GM12878 (cell line): ENCODE measurements at regions not wholly inside any gene's neighbourhood (a gene's known extent, or its start where the extent isn't known, plus 50 kb on each side); places are given as distances from the start of the nearest gene placed in this dataset.

Source experiments
- ATF3 ChIP-seq: IDR thresholded peaks from 2 replicates; pipeline ENCODE4 v1.6.1; 2011; ENCODE audit warnings: low read depth, mild to moderate bottlenecking, low read length, moderate library complexity, borderline replicate concordance; ENCODE audit errors: extremely low read depth
- CHD4 ChIP-seq: fragments of 200-600 bp; sonication (generic); IDR thresholded peaks from 2 replicates; pipeline ENCODE4 v1.6.1; 2016; ENCODE audit warnings: mild to moderate bottlenecking
- CTCF ChIP-seq, 3 experiments: IDR thresholded peaks in 2 of 3; conservative IDR thresholded peaks in 1 of 3; 2 replicates each; pipeline ENCODE4 v1.5.1; 2011; ENCODE audit warnings: low read depth in 3 of 3, low read length in 3 of 3, mild to moderate bottlenecking in 3 of 3, control low read depth in 2 of 3, moderate library complexity in 2 of 3, inconsistent platforms in 1 of 3, mixed read lengths in 1 of 3; ENCODE audit not compliant: control insufficient read depth in 2 of 3, insufficient read depth in 1 of 3; ENCODE audit errors: extremely low read depth in 1 of 3
- DPF2 ChIP-seq: fragments of 450-650 bp; IDR thresholded peaks from 2 replicates; pipeline ENCODE4 v1.6.1; 2017; ENCODE audit warnings: mild to moderate bottlenecking
- EED ChIP-seq: sonication (generic); IDR thresholded peaks from 2 replicates; pipeline ENCODE4 v1.6.1; 2016; ENCODE audit warnings: antibody characterized with exemption, low read depth
- EP300 ChIP-seq, 2 experiments: fragments of 150-350 bp in 1 of 2; IDR thresholded peaks; 2 replicates each; pipeline ENCODE4 v1.6.1; 2011 to 2012; ENCODE audit warnings: low read depth in 2 of 2, low read length in 2 of 2, borderline replicate concordance in 1 of 2, improper control_type of control experiment in 1 of 2, inconsistent platforms in 1 of 2; ENCODE audit not compliant: control insufficient read depth in 1 of 2
- EZH2 ChIP-seq: IDR thresholded peaks from 2 replicates; pipeline ENCODE4 v1.6.1; 2012; ENCODE audit warnings: low read depth, mild to moderate bottlenecking, control low read depth, inconsistent platforms, low read length, borderline replicate concordance; ENCODE audit not compliant: control insufficient read depth
- GABPA ChIP-seq: IDR thresholded peaks from 2 replicates; pipeline ENCODE4 v1.6.1; 2014; ENCODE audit warnings: antibody characterized with exemption, low read depth, mild to moderate bottlenecking, inconsistent platforms
- HDAC2 ChIP-seq: fragments of 200-600 bp; sonication (generic); IDR thresholded peaks from 2 replicates; pipeline ENCODE4 v1.6.1; 2017
- KDM1A ChIP-seq: fragments of 200-600 bp; sonication (generic); IDR thresholded peaks from 2 replicates; pipeline ENCODE4 v1.6.1; 2016; ENCODE audit warnings: borderline replicate concordance
- LARP7 ChIP-seq: fragments of 450-650 bp; IDR thresholded peaks from 2 replicates; pipeline ENCODE4 v1.6.1; 2017; ENCODE audit warnings: mild to moderate bottlenecking
- NR2C1 ChIP-seq: fragments of 450-650 bp; IDR thresholded peaks from 2 replicates; pipeline ENCODE4 v1.6.1; 2017; ENCODE audit warnings: antibody characterized with exemption, mild to moderate bottlenecking, moderate library complexity
- POLR2A ChIP-seq: IDR thresholded peaks from 2 replicates; pipeline ENCODE4 v1.6.1; 2011; ENCODE audit warnings: low read depth, mild to moderate bottlenecking, low read length
- TAF1 ChIP-seq: IDR thresholded peaks from 2 replicates; pipeline ENCODE4 v1.6.1; 2011; ENCODE audit warnings: mild to moderate bottlenecking, low read depth, low read length, borderline replicate concordance

- TF ChIP-seq LARP7 (no peak), HDAC2 (no peak), EZH2 (no peak), EP300 (IDR thresholded peaks at IDR 0.05; ENCODE audit: borderline replicate concordance in 1 of 2, control insufficient read depth in 1 of 2, low read depth in 2 of 2, low read length in 2 of 2) (no peak), DPF2 (no peak), CTCF (IDR thresholded peaks at IDR 0.05 in 2 of 3, conservative IDR thresholded peaks at IDR 0.05 in 1 of 3; ENCODE audit: control insufficient read depth in 2 of 3, extremely low read depth in 1 of 3, insufficient read depth in 1 of 3, low read depth in 3 of 3, low read length in 3 of 3) (no peak), POLR2A (no peak), GABPA (no peak), NR2C1 (no peak), KDM1A (no peak), ATF3 (no peak), CHD4 (no peak), TAF1 (no peak), EED (no peak)
Observed at GRCh38 chr4:132823419-132823818, 325.7 kb upstream of the PCDH10 start.
